ENCODE measurements at regions not wholly inside any gene's neighbourhood (a gene's known extent, or its start where the extent isn't known, plus 50 kb on each side); places are given as distances from the start of the nearest gene placed in this dataset.

GRCh38 chr16:85984231-85984880 is 85.4 kb downstream of the IRF8 start:
- H3K9me2 ChIP-seq (ENCODE audit: insufficient read depth) = no peaks in the 10 kb centered on the region
- H3K4me1 ChIP-seq (replicated peaks; ENCODE audit: insufficient read depth) = no peaks in the 10 kb centered on the region
- H3F3A ChIP-seq (ENCODE audit: insufficient read depth, low read depth) = no peaks in the 10 kb centered on the region
- H3K27me3 ChIP-seq (ENCODE audit: insufficient read depth, low read depth) = peaks cover 98% of the 10 kb centered on the region
- no peak overlapping the region for H3K4me2 ChIP-seq
- TF ChIP-seq CTCF (conservative IDR thresholded peaks at IDR 0.05) = no peak
- no peak for TF ChIP-seq EZH2 (IDR thresholded peaks at IDR 0.05; ENCODE audit: low read depth)
- H3K9me3 ChIP-seq (ENCODE audit: insufficient read depth, low read depth) = no peaks in the 10 kb centered on the region
- no peak overlapping the region for H3K27ac ChIP-seq
- no peaks in the 10 kb centered on the region for H3K79me2 ChIP-seq (ENCODE audit: low read depth)
- BruUV-seq (replicated peaks) = no TSS peak
- H3K4me3 ChIP-seq = no peak overlapping the region
- CTCF ChIA-PET = no interaction called here
- H2AFZ ChIP-seq = no peak overlapping the region
- POLR2A ChIA-PET (ENCODE audit: unreplicated experiment) = no interaction called here
- no peaks in the 10 kb centered on the region for H4K20me1 ChIP-seq (ENCODE audit: insufficient read depth)
- intact Hi-C loops (cut with micrococcal nuclease; ENCODE audit: unreplicated experiment) = no loop called here
- DNase-seq = no peak
- H3K36me3 ChIP-seq (ENCODE audit: low read depth) = no peaks in the 10 kb centered on the region

- ChIA-PET POLR2A (ENCODE audit: unreplicated experiment) (no interaction called here), CTCF (no interaction called here)
- Histone ChIP-seq H3K79me2 (ENCODE audit: low read depth) (no peaks in the 10 kb centered on the region), H3K4me3 (no peak overlapping the region), H3K27ac (no peak overlapping the region), H3K4me2 (no peak overlapping the region), H3K4me1 (replicated peaks; ENCODE audit: insufficient read depth) (no peaks in the 10 kb centered on the region), H3K36me3 (ENCODE audit: low read depth) (no peaks in the 10 kb centered on the region), H3K27me3 (ENCODE audit: insufficient read depth, low read depth) (peaks cover 98% of the 10 kb centered on the region), H4K20me1 (ENCODE audit: insufficient read depth) (no peaks in the 10 kb centered on the region), H2AFZ (no peak overlapping the region), H3K9me3 (ENCODE audit: insufficient read depth, low read depth) (no peaks in the 10 kb centered on the region), H3K9me2 (ENCODE audit: insufficient read depth) (no peaks in the 10 kb centered on the region), H3F3A (ENCODE audit: insufficient read depth, low read depth) (no peaks in the 10 kb centered on the region)
- DNase-seq = no peak
- BruUV-seq (replicated peaks) = no TSS peak
- intact Hi-C loops (cut with micrococcal nuclease; ENCODE audit: unreplicated experiment) = no loop called here
- TF ChIP-seq EZH2 (IDR thresholded peaks at IDR 0.05; ENCODE audit: low read depth) (no peak), CTCF (conservative IDR thresholded peaks at IDR 0.05) (no peak)
These were observed 86.0 kb downstream of the IRF8 start for GRCh38 chr16:85984947-85985451.

GRCh38 chr16:85986931-85987749 is 88.2 kb downstream of the IRF8 start:
- DNase-seq = no peak
- TF ChIP-seq EZH2 (IDR thresholded peaks at IDR 0.05; ENCODE audit: low read depth) (no peak), CTCF (conservative IDR thresholded peaks at IDR 0.05) (peak; percentile 58)
- Histone ChIP-seq H2AFZ (no peak overlapping the region), H3K9me2 (ENCODE audit: insufficient read depth) (no peaks in the 10 kb centered on the region), H3K9me3 (ENCODE audit: insufficient read depth, low read depth) (no peaks in the 10 kb centered on the region), H3K79me2 (ENCODE audit: low read depth) (no peaks in the 10 kb centered on the region), H3K4me3 (no peak overlapping the region), H3K36me3 (ENCODE audit: low read depth) (no peaks in the 10 kb centered on the region), H3K27me3 (ENCODE audit: insufficient read depth, low read depth) (peaks cover 98% of the 10 kb centered on the region), H4K20me1 (ENCODE audit: insufficient read depth) (no peaks in the 10 kb centered on the region), H3K4me1 (replicated peaks; ENCODE audit: insufficient read depth) (no peaks in the 10 kb centered on the region), H3K4me2 (peak overlapping the region; percentile 19), H3K27ac (no peak overlapping the region), H3F3A (ENCODE audit: insufficient read depth, low read depth) (no peaks in the 10 kb centered on the region)
- intact Hi-C loops (cut with micrococcal nuclease; ENCODE audit: unreplicated experiment) = loop anchor here (1.0 kb wide), 1 partner anchor 166 kb away; no protein-coding TSS in a partner anchor
- BruUV-seq (replicated peaks) = no TSS peak
- CTCF ChIA-PET = interaction anchor here (0.5 kb wide), 1 partner anchor 156 kb away, joined by 3 read pairs; no protein-coding TSS in a partner anchor
- POLR2A ChIA-PET (ENCODE audit: unreplicated experiment) = no interaction called here

Data from PC-9 (cell line).